KBM-7 (cell line): ENCODE measurements at regions not wholly inside any gene's neighbourhood (a gene's known extent, or its start where the extent isn't known, plus 50 kb on each side); places are given as distances from the start of the nearest gene placed in this dataset.
"Not testable (repeated sequence)": the region's sequence is repeated elsewhere in the genome, so short reads cannot be mapped to it uniquely, and the experiment has no call there.

ENCODE experiments used
- DNase-seq: peaks from one replicate; pipeline ENCODE4 v3.0.0-alpha.2; 2015
- in situ Hi-C: fragments of 300-500 bp; cut with MboI; formaldehyde crosslinking; loops from 2 replicates; pipeline ENCODE4 v1.14.3; 2020; ENCODE audit warnings: low sequenced_read_pairs, low pct_unique_long_range_greater_than_20kb, mixed read lengths

GRCh38 chrX:104400387-104400786 is 145.7 kb upstream of the ESX1 start:
- no peak for DNase-seq
- in situ Hi-C loops, result no loop called here

DNA sequence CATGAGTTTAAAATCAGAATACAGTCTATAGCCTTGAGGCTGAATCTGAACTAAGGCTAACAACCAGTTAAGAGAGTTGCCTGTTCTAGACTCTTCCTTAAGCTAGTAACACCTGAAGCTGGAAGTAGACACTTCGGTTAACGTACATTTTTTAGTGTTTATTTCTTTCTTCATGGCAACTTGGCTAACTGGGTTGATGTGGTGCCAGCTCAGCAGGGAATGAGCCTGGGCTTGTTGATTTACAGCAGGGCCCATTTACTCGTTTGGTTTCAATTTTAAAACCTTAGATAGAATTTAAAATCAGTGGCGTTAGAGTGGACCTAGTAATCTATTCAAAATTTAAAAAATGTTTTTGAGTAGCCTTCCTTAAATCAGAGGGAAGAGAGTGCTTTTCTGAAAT is 137.6 kb upstream of the ESX1 start:
- DNase-seq, result no peak
- in situ Hi-C loops, result no loop called here

- in situ Hi-C loops, result no loop called here
- DNase-seq, result no peak
These were observed 137.2 kb upstream of the ESX1 start for GRCh38 chrX:104391906-104392305.

GRCh38 chrX:104376937-104377336 is 122.2 kb upstream of the ESX1 start:
- no peak for DNase-seq
- in situ Hi-C loops, result no loop called here

GRCh38 chrX:104372547-104372946 is 117.8 kb upstream of the ESX1 start:
- no peak for DNase-seq
- in situ Hi-C loops, result no loop called here

GRCh38 chrX:104370089-104370488 is 115.4 kb upstream of the ESX1 start:
- no peak for DNase-seq
- in situ Hi-C loops, result no loop called here

- in situ Hi-C loops, DNase-seq: not testable (repeated sequence)
These were observed 106.0 kb upstream of the ESX1 start for GRCh38 chrX:104360774-104361173.

GRCh38 chrX:104359124-104359523 is 104.4 kb upstream of the ESX1 start:
- in situ Hi-C loops, result no loop called here
- DNase-seq, result no peak

- in situ Hi-C loops, result no loop called here
- DNase-seq, result no peak
These were observed 96.5 kb upstream of the ESX1 start for GRCh38 chrX:104351173-104351769.

- in situ Hi-C loops, result loop anchor here (25.0 kb wide), 1 partner anchor 111 kb away; no protein-coding TSS in a partner anchor
- no peak for DNase-seq
These were observed 93.1 kb upstream of the ESX1 start for GRCh38 chrX:104347860-104348259.

- in situ Hi-C loops, result loop anchor here (25.0 kb wide), 1 partner anchor 106 kb away; no protein-coding TSS in a partner anchor
- DNase-seq, result peak; percentile 83
These were observed 88.8 kb upstream of the ESX1 start for GRCh38 chrX:104343428-104344129.

- DNase-seq, result no peak
- in situ Hi-C loops, result loop anchor here (25.0 kb wide), 1 partner anchor 105 kb away; no protein-coding TSS in a partner anchor
These were observed 87.3 kb upstream of the ESX1 start for GRCh38 chrX:104342065-104342464.

- DNase-seq, result no peak
These were observed 81.0 kb upstream of the ESX1 start for GRCh38 chrX:104335756-104336155.

GRCh38 chrX:104334971-104335370 is 80.2 kb upstream of the ESX1 start:
- DNase-seq, result no peak
- in situ Hi-C loops, result loop anchor here (25.0 kb wide), 1 partner anchor 98 kb away; no protein-coding TSS in a partner anchor

More at GRCh38 chrX:104335756-104336155, 81.0 kb upstream of the ESX1 start:
- in situ Hi-C loops, result loop anchor here (25.0 kb wide), 1 partner anchor 98 kb away; no protein-coding TSS in a partner anchor

GRCh38 chrX:104330966-104331365 is 76.2 kb upstream of the ESX1 start:
- in situ Hi-C loops, result loop anchor here (25.0 kb wide), 1 partner anchor 94 kb away; no protein-coding TSS in a partner anchor
- DNase-seq, result no peak

GRCh38 chrX:104329731-104330130 is 75.0 kb upstream of the ESX1 start:
- in situ Hi-C loops, result loop anchor here (25.0 kb wide), 1 partner anchor 92 kb away; no protein-coding TSS in a partner anchor
- DNase-seq, result no peak

DNA sequence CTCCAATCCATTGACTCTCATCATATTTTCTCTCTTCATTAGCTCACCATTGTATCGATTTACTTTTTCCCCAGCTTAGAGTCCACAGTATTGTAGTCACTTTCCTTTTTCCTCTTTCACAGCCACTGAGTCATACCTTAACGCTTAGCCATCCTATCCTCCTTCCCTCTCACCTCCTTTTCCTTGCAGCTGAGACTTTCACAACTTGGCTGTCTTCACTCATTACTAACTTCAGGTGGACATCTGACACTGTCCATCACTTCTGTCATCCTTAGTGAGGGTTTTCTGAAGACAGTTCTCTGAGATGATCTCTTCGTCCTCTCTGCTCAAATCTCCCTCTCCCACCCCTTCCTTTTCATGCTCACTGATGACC is 70.5 kb upstream of the ESX1 start:
- no peak for DNase-seq
- in situ Hi-C loops, result loop anchor here (25.0 kb wide), 1 partner anchor 88 kb away; no protein-coding TSS in a partner anchor

DNA sequence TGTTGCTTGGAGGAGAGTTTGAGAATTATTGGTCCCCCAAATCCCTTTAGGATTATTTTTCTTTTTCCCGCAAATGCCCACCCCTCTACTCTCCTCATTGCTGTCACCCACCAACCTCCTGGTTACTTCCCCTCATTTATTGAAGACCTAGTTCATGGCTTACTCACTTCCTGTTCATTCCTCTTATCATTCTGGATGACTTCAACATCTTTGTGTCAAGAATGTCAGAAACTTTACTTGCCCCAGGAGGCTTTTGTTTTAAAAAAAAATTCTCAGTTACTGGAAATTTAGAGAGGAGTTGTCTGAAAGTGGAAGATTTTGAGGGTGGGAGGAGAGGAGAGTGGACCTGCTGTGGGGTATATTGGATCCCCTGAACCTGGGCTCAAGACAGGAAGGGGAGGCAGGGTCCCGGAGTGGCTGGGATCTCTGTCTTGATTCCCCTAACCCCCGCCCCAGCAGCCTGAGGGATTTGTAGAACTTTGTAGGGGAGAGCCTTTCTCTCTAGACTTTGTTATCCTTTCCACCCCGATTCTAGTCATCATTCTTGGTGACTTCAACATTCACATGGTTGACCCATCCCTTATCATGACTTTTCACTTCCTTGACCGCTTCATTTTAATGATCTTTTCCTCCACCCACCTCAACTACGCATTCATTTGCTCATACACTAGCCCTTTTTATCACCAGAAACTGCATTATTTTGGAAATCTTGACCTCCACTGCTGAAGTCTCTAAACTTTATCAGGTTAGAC is 69.9 kb upstream of the ESX1 start:
- in situ Hi-C loops, result loop anchor here (25.0 kb wide), 1 partner anchor 87 kb away; no protein-coding TSS in a partner anchor
- no peak for DNase-seq

DNA sequence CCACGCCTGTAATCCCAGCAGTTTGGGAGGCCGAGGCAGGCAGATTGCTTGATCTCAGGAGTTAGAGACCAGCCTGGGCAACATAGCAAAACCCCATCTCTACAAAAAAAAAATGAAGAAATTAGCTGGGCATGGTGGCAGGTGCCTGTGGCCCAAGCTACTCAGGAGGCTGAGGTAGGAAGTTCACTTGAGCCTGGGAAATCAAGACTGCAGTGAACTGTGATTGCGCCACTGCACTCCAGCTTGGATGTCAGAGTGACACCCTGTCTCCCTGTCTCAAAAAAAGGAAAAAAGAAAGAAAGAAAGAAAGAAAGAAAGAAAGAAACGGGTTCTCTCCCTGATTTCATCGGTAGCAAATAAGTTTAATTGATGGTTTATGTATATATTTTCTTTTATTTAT is 64.6 kb upstream of the ESX1 start:
- in situ Hi-C loops, result no loop called here
- no peak for DNase-seq
